ENCODE measurements at regions not wholly inside any gene's neighbourhood (a gene's known extent, or its start where the extent isn't known, plus 50 kb on each side); places are given as distances from the start of the nearest gene placed in this dataset.
"Not testable (repeated sequence)": the region's sequence is repeated elsewhere in the genome, so short reads cannot be mapped to it uniquely, and the experiment has no call there.

- DNase-seq (ENCODE audit: low spot score) = no peak
- ChIA-PET CTCF (no interaction called here), POLR2A (ENCODE audit: low non-redundant PET) (no interaction called here)
- no peak for TF ChIP-seq CTCF (conservative IDR thresholded peaks at IDR 0.05; ENCODE audit: low read depth)
- no peak overlapping the region for H3K27ac ChIP-seq
Measured at GRCh38 chr1:219060798-219061197, 112.9 kb upstream of the LYPLAL1 start.

- TF ChIP-seq CTCF (conservative IDR thresholded peaks at IDR 0.05; ENCODE audit: low read depth) = no peak
- no peak overlapping the region for H3K27ac ChIP-seq
- ChIA-PET POLR2A (ENCODE audit: low non-redundant PET) (no interaction called here), CTCF (interaction anchor here (0.6 to 0.7 kb wide), 2 partner anchors 438 to 750 kb away, joined by 3 to 4 read pairs; no protein-coding TSS in a partner anchor)
- DNase-seq (ENCODE audit: low spot score) = no peak
Measured at GRCh38 chr1:219062161-219062560, 111.5 kb upstream of the LYPLAL1 start.

GRCh38 chr1:219066098-219066497 lies 107.6 kb upstream of the LYPLAL1 start:
- CTCF ChIA-PET = interaction anchor here (0.5 to 2.0 kb wide), 4 partner anchors 14 to 736 kb away, joined by 3 to 8 read pairs (median 4); no protein-coding TSS in a partner anchor
- H3K27ac ChIP-seq = no peak overlapping the region
- no peak for DNase-seq (ENCODE audit: low spot score)
- POLR2A ChIA-PET (ENCODE audit: low non-redundant PET) = no interaction called here
- no peak for TF ChIP-seq CTCF (conservative IDR thresholded peaks at IDR 0.05; ENCODE audit: low read depth)

- CTCF ChIA-PET = interaction anchor here (0.6 to 2.0 kb wide), 11 partner anchors 22 to 1939 kb away, joined by 3 to 8 read pairs (median 4); no protein-coding TSS in a partner anchor
- TF ChIP-seq CTCF (conservative IDR thresholded peaks at IDR 0.05; ENCODE audit: low read depth) = peak; percentile 53
- POLR2A ChIA-PET (ENCODE audit: low non-redundant PET) = no interaction called here
- peak; percentile 52 for DNase-seq (ENCODE audit: low spot score)
- H3K27ac ChIP-seq = no peak overlapping the region
Measured at GRCh38 chr1:219066631-219067349, 106.9 kb upstream of the LYPLAL1 start.

- CTCF ChIA-PET = interaction anchor here (0.7 to 2.0 kb wide), 7 partner anchors 74 to 745 kb away, joined by 3 to 8 read pairs (median 4); no protein-coding TSS in a partner anchor
- no peak for DNase-seq (ENCODE audit: low spot score)
- H3K27ac ChIP-seq = no peak overlapping the region
- peak; percentile 7; the same call in 1 of the 2 replicates for TF ChIP-seq CTCF (conservative IDR thresholded peaks at IDR 0.05; ENCODE audit: low read depth)
- POLR2A ChIA-PET (ENCODE audit: low non-redundant PET) = no interaction called here
Measured at GRCh38 chr1:219067350-219067712, 106.3 kb upstream of the LYPLAL1 start.

- H3K27ac ChIP-seq; DNase-seq (ENCODE audit: low spot score); POLR2A ChIA-PET (ENCODE audit: low non-redundant PET); CTCF ChIA-PET: not testable (repeated sequence)
Measured at GRCh38 chr1:219070395-219070794, 103.3 kb upstream of the LYPLAL1 start.

GRCh38 chr1:219071209-219071608 lies 102.5 kb upstream of the LYPLAL1 start:
- DNase-seq (ENCODE audit: low spot score) = no peak
- no peak overlapping the region for H3K27ac ChIP-seq
- ChIA-PET POLR2A (ENCODE audit: low non-redundant PET) (no interaction called here), CTCF (no interaction called here)
- TF ChIP-seq CTCF (conservative IDR thresholded peaks at IDR 0.05; ENCODE audit: low read depth) = no peak
